HEK293 (cell line): ENCODE measurements at regions not wholly inside any gene's neighbourhood (a gene's known extent, or its start where the extent isn't known, plus 50 kb on each side); places are given as distances from the start of the nearest gene placed in this dataset.

Experiments
- CTCF ChIA-PET: fragments of 350-600 bp; formaldehyde crosslinking; extraction: SDS; loops from one replicate; lab custom pipeline; 2021; ENCODE audit warnings: antibody characterized with exemption; lab: Yijun Ruan, JAX
- POLR2A ChIA-PET: fragments of 300-600 bp; formaldehyde crosslinking; extraction: SDS; loops from one replicate; lab custom pipeline; 2020; ENCODE audit warnings: antibody characterized with exemption, inconsistent platforms; lab: Yijun Ruan, JAX
- H3K27ac ChIP-seq: fragments of 200-500 bp; sonication (Bioruptor generic); 2 replicates; pipeline ENCODE4 v1.5.1; 2014; ENCODE audit warnings: low read depth, low read length, control low read depth, inconsistent platforms; ENCODE audit errors: extremely low read depth
- H3K36me3 ChIP-seq, 2 experiments: fragments of 200-500 bp in 1 of 2; sonication (Bioruptor generic) in 1 of 2; 1 replicate in 1 of 2; 2 replicates in 1 of 2; pipeline ENCODE4 v1.5.1; 2014 to 2017; ENCODE audit warnings: inconsistent platforms in 2 of 2, low read length in 2 of 2; ENCODE audit not compliant: control insufficient read depth in 2 of 2, insufficient read depth in 1 of 2
- H3K4me1 ChIP-seq: fragments of 200-500 bp; sonication (Bioruptor generic); 2 replicates; pipeline ENCODE4 v1.5.1; 2014; ENCODE audit warnings: mild to moderate bottlenecking, low read length, inconsistent platforms; ENCODE audit not compliant: control insufficient read depth, insufficient read depth
- H3K4me3 ChIP-seq: 2 replicates; pipeline ENCODE4 v1.5.1; 2011; ENCODE audit warnings: low read depth, mild to moderate bottlenecking, control low read depth, low read length, moderate library complexity
- H3K9me3 ChIP-seq: fragments of 200-500 bp; sonication (Bioruptor generic); 2 replicates; pipeline ENCODE4 v1.5.1; 2014; ENCODE audit warnings: low read depth, low read length, inconsistent platforms; ENCODE audit not compliant: control insufficient read depth, insufficient read depth
- FEZF1 ChIP-seq: fragments of 450-650 bp; formaldehyde crosslinking; IDR thresholded peaks from 2 replicates; pipeline ENCODE4 v1.5.1; 2016; ENCODE audit warnings: missing biosample characterization, missing genetic modification characterization
- HOXC10 ChIP-seq: sonication (generic); formaldehyde crosslinking; IDR thresholded peaks from 2 replicates; pipeline ENCODE4 v1.8.1; 2023; ENCODE audit warnings: mild to moderate bottlenecking, missing genetic modification reagents
- KLF10 ChIP-seq: fragments of 450-650 bp; IDR thresholded peaks from 2 replicates; pipeline ENCODE4 v1.5.1; 2018; ENCODE audit warnings: missing biosample characterization, mild to moderate bottlenecking, missing genetic modification characterization
- PRDM1 ChIP-seq: fragments of 450-650 bp; formaldehyde crosslinking; IDR thresholded peaks from 2 replicates; pipeline ENCODE4; 2016; ENCODE audit warnings: missing biosample characterization, missing genetic modification characterization
- SCRT2 ChIP-seq: fragments of 450-650 bp; formaldehyde crosslinking; IDR thresholded peaks from 2 replicates; pipeline ENCODE4 v1.5.1; 2016; ENCODE audit warnings: missing biosample characterization, missing genetic modification characterization
- ZNF138 ChIP-seq: fragments of 450-650 bp; formaldehyde crosslinking; IDR thresholded peaks from 2 replicates; pipeline ENCODE4 v1.5.1; 2016; ENCODE audit warnings: missing biosample characterization, missing genetic modification characterization, borderline replicate concordance
- ZNF140 ChIP-seq: fragments of 450-650 bp; formaldehyde crosslinking; IDR thresholded peaks from 2 replicates; pipeline ENCODE4 v1.5.1; 2016; ENCODE audit warnings: missing biosample characterization, missing genetic modification characterization
- ZNF514 ChIP-seq: fragments of 450-650 bp; formaldehyde crosslinking; IDR thresholded peaks from 2 replicates; pipeline ENCODE4 v1.5.1; 2016; ENCODE audit warnings: missing biosample characterization, missing genetic modification characterization
- ZNF701 ChIP-seq: fragments of 450-650 bp; formaldehyde crosslinking; IDR thresholded peaks from 2 replicates; pipeline ENCODE4 v1.5.1; 2016; ENCODE audit warnings: missing biosample characterization, missing genetic modification characterization
- ZSCAN30 ChIP-seq: fragments of 450-650 bp; IDR thresholded peaks from 2 replicates; pipeline ENCODE4 v1.5.1; 2018; ENCODE audit warnings: missing biosample characterization, mild to moderate bottlenecking, missing genetic modification characterization, moderate library complexity
- TF ChIP-seq, protein P1 (sequence below): fragments of 450-650 bp; formaldehyde crosslinking; IDR thresholded peaks from 2 replicates; pipeline ENCODE4 v1.5.1; 2016; ENCODE audit warnings: missing biosample characterization, missing genetic modification characterization
- TF ChIP-seq, protein P2 (sequence below): sonication (generic); formaldehyde crosslinking; IDR thresholded peaks from 2 replicates; pipeline ENCODE4 v1.8.1; 2022; ENCODE audit warnings: mild to moderate bottlenecking, moderate library complexity, missing genetic modification reagents
- TF ChIP-seq, protein P3 (sequence below): fragments of 450-650 bp; formaldehyde crosslinking; IDR thresholded peaks from 2 replicates; pipeline ENCODE4 v1.5.1; 2016; ENCODE audit warnings: missing biosample characterization, missing genetic modification characterization, borderline replicate concordance
- TF ChIP-seq, protein P4 (sequence below): fragments of 450-650 bp; formaldehyde crosslinking; IDR thresholded peaks from 2 replicates; pipeline ENCODE4 v1.5.1; 2016; ENCODE audit warnings: missing biosample characterization, missing genetic modification characterization

DNA sequence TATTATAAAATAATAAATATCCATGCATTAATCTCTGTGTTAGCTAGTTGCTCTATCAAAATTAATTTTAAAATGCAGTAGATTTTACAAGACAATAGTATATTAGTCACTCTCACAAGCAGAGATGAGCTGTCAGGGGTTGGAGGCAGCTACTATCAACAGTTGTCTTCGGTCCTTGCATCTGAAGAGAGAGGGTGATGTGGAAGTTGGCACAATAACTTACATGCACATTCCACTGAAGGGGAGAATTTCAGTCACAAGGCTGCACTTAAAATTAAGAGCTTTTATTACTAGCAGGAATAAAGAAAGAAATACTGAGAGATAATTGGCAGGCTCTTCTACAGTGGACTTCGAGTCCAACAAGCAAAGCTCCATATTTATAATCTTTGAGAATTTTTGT is 166.9 kb upstream of the DCN start (continued):
- TF ChIP-seq, protein P1, sequence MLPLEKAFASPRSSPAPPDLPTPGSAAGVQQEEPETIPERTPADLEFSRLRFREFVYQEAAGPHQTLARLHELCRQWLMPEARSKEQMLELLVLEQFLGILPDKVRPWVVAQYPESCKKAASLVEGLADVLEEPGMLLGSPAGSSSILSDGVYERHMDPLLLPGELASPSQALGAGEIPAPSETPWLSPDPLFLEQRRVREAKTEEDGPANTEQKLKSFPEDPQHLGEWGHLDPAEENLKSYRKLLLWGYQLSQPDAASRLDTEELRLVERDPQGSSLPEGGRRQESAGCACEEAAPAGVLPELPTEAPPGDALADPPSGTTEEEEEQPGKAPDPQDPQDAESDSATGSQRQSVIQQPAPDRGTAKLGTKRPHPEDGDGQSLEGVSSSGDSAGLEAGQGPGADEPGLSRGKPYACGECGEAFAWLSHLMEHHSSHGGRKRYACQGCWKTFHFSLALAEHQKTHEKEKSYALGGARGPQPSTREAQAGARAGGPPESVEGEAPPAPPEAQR (tag by site-specific recombination) = no peak
- TF ChIP-seq, protein P2, sequence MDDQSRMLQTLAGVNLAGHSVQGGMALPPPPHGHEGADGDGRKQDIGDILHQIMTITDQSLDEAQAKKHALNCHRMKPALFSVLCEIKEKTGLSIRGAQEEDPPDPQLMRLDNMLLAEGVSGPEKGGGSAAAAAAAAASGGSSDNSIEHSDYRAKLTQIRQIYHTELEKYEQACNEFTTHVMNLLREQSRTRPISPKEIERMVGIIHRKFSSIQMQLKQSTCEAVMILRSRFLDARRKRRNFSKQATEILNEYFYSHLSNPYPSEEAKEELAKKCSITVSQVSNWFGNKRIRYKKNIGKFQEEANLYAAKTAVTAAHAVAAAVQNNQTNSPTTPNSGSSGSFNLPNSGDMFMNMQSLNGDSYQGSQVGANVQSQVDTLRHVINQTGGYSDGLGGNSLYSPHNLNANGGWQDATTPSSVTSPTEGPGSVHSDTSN (CRISPR knock-in tag) = no peak
- TF ChIP-seq PRDM1 (tag by site-specific recombination) = no peak

DNA sequence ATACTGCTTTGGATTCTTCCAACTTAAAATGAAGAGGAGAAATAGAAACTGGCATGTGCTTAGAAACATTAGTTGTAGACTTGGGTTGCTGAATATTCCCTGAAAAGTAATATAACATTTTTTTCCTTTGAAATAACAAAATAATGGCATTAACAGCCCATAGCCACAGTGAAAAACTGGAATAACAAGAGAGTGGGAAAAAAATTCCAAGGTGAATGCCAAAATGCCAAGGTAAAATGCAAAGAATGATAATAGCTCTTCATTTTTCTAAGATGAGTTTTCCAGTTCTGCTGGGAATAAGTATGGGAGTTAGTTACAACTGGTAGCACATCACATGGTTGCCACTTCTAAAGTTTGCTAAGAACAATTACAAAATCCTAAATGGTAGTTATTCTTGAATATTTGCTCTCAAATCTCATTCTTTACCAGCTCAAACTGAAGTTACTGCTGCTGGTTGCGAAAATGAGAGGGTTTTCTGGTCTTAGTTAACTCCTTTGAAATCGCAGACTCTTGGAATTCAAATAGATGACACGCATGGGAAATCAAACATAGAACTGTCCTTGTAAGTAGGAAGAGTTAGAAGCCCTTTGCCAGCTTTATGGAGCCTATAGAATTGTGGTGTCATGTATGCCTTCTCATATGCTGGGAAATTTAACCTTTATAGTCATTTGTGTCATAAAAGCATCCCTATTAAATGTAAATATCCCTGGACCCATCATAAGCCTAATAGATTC is 165.0 kb upstream of the DCN start:
- Histone ChIP-seq H3K27ac (no peak overlapping the region), H3K4me1 (no peaks in the 10 kb centered on the region), H3K4me3 (no peak overlapping the region), H3K9me3 (no peaks in the 10 kb centered on the region), H3K36me3 (no peaks in the 10 kb centered on the region)
- POLR2A ChIA-PET = no interaction called here
- no peak for TF ChIP-seq ZSCAN30
- TF ChIP-seq KLF10 (tag by site-specific recombination) = no peak
- CTCF ChIA-PET = interaction anchor here (1.0 to 2.3 kb wide), 2 partner anchors 7 to 10 kb away, joined by 6 to 11 read pairs; no protein-coding TSS in a partner anchor

DNA sequence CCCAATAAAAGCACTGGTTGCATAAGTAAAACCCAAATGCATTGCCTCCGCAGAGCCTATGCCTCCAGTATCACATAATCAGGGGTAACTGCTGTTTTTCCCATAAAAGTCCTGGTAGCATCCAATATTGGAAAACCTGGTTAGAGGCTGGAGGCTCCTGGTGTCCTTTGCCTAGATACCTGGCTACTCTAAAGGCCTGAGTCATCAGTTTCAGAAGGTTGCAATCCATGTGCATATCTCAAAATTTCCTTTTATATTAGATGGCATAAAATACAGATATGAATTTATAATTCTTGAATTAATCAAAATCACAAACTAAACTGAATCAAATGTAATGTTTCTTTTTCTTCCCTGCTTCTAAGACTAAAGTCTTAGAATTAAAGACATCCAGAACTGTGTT is 164.2 kb upstream of the DCN start:
- Histone ChIP-seq H3K9me3 (no peaks in the 10 kb centered on the region), H3K36me3 (no peaks in the 10 kb centered on the region), H3K4me3 (no peak overlapping the region), H3K27ac (no peak overlapping the region), H3K4me1 (no peaks in the 10 kb centered on the region)
- POLR2A ChIA-PET = no interaction called here
- CTCF ChIA-PET = interaction anchor here (1.0 to 2.3 kb wide), 3 partner anchors 8 to 20 kb away, joined by 5 to 11 read pairs (median 6); no protein-coding TSS in a partner anchor
- TF ChIP-seq, protein P3, sequence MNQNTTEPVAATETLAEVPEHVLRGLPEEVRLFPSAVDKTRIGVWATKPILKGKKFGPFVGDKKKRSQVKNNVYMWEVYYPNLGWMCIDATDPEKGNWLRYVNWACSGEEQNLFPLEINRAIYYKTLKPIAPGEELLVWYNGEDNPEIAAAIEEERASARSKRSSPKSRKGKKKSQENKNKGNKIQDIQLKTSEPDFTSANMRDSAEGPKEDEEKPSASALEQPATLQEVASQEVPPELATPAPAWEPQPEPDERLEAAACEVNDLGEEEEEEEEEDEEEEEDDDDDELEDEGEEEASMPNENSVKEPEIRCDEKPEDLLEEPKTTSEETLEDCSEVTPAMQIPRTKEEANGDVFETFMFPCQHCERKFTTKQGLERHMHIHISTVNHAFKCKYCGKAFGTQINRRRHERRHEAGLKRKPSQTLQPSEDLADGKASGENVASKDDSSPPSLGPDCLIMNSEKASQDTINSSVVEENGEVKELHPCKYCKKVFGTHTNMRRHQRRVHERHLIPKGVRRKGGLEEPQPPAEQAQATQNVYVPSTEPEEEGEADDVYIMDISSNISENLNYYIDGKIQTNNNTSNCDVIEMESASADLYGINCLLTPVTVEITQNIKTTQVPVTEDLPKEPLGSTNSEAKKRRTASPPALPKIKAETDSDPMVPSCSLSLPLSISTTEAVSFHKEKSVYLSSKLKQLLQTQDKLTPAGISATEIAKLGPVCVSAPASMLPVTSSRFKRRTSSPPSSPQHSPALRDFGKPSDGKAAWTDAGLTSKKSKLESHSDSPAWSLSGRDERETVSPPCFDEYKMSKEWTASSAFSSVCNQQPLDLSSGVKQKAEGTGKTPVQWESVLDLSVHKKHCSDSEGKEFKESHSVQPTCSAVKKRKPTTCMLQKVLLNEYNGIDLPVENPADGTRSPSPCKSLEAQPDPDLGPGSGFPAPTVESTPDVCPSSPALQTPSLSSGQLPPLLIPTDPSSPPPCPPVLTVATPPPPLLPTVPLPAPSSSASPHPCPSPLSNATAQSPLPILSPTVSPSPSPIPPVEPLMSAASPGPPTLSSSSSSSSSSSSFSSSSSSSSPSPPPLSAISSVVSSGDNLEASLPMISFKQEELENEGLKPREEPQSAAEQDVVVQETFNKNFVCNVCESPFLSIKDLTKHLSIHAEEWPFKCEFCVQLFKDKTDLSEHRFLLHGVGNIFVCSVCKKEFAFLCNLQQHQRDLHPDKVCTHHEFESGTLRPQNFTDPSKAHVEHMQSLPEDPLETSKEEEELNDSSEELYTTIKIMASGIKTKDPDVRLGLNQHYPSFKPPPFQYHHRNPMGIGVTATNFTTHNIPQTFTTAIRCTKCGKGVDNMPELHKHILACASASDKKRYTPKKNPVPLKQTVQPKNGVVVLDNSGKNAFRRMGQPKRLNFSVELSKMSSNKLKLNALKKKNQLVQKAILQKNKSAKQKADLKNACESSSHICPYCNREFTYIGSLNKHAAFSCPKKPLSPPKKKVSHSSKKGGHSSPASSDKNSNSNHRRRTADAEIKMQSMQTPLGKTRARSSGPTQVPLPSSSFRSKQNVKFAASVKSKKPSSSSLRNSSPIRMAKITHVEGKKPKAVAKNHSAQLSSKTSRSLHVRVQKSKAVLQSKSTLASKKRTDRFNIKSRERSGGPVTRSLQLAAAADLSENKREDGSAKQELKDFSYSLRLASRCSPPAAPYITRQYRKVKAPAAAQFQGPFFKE (tag by site-specific recombination) = no peak
- TF ChIP-seq ZNF140 (tag by site-specific recombination) (no peak), SCRT2 (no peak)
- TF ChIP-seq, all 188 proteins: peak for 0

DNA sequence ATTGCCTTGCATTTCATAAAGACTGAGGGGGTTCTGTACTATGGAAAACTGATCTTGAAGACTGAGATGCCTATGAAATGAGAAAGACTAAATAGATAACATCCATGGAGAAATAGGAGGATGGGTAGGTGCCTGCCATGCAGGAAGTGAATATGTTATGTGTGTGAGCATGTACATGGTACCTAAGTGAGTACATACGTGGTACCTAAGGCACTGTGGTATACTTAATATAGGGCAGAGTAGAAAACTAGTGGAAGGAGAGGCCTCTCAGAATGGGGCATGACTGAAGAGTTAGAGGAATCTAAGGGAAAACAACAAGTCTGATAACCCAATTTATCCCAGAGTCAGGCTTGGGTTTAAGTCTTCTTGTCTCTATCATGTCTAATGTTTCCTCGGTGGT is 161.8 kb upstream of the DCN start:
- no peaks in the 10 kb centered on the region for H3K4me1 ChIP-seq
- no peak overlapping the region for H3K27ac ChIP-seq
- no peaks in the 10 kb centered on the region for H3K36me3 ChIP-seq
- no peaks in the 10 kb centered on the region for H3K9me3 ChIP-seq
- H3K4me3 ChIP-seq = no peak overlapping the region
- TF ChIP-seq ZNF138 (tag by site-specific recombination) (no peak), ZNF701 (tag by site-specific recombination) (no peak), FEZF1 (no peak), ZNF514 (tag by site-specific recombination) (no peak), HOXC10 (CRISPR knock-in tag) (no peak)
- TF ChIP-seq, protein P4, sequence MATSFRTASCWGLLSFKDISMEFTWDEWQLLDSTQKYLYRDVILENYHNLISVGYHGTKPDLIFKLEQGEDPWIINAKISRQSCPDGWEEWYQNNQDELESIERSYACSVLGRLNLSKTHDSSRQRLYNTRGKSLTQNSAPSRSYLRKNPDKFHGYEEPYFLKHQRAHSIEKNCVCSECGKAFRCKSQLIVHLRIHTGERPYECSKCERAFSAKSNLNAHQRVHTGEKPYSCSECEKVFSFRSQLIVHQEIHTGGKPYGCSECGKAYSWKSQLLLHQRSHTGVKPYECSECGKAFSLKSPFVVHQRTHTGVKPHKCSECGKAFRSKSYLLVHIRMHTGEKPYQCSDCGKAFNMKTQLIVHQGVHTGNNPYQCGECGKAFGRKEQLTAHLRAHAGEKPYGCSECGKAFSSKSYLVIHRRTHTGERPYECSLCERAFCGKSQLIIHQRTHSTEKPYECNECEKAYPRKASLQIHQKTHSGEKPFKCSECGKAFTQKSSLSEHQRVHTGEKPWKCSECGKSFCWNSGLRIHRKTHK (tag by site-specific recombination) = no peak
- POLR2A ChIA-PET = no interaction called here
- CTCF ChIA-PET = interaction anchor here (1.6 kb wide), 1 partner anchor 11 kb away, joined by 4 read pairs; no protein-coding TSS in a partner anchor
